Endothelial cell (in vitro differentiated cells): ENCODE measurements at regions not wholly inside any gene's neighbourhood (a gene's known extent, or its start where the extent isn't known, plus 50 kb on each side); places are given as distances from the start of the nearest gene placed in this dataset.

Experiments
- DNase-seq: peaks from one replicate; pipeline ENCODE4 v3.0.0; 2021; ENCODE audit warnings: low spot score
- H3K27ac Mint-ChIP-seq: one replicate; pipeline ENCODE4 v1.8.0; 2021; ENCODE audit warnings: mixed read lengths, inconsistent platforms; ENCODE audit not compliant: unreplicated experiment
- H3K27me3 Mint-ChIP-seq: one replicate; pipeline ENCODE4 v1.8.0; 2021; ENCODE audit warnings: mild to moderate bottlenecking, moderate library complexity, mixed read lengths, inconsistent platforms; ENCODE audit not compliant: unreplicated experiment
- H3K36me3 Mint-ChIP-seq: one replicate; pipeline ENCODE4 v1.8.0; 2021; ENCODE audit warnings: mild to moderate bottlenecking, low read depth, mixed read lengths, inconsistent platforms; ENCODE audit not compliant: unreplicated experiment
- H3K4me1 Mint-ChIP-seq: one replicate; pipeline ENCODE4 v1.8.0; 2021; ENCODE audit warnings: mild to moderate bottlenecking, mixed read lengths, inconsistent platforms; ENCODE audit not compliant: unreplicated experiment
- H3K4me3 Mint-ChIP-seq: one replicate; pipeline ENCODE4 v1.8.0; 2021; ENCODE audit warnings: mild to moderate bottlenecking, mixed read lengths, inconsistent platforms; ENCODE audit not compliant: unreplicated experiment
- H3K9me3 Mint-ChIP-seq: one replicate; pipeline ENCODE4 v1.8.0; 2021; ENCODE audit warnings: mixed read lengths, inconsistent platforms; ENCODE audit not compliant: unreplicated experiment
- CTCF ChIP-seq: fragments of 200-600 bp; sonication (generic); IDR thresholded peaks from one replicate; pipeline ENCODE4 v1.5.0; 2021; ENCODE audit warnings: antibody characterized with exemption; ENCODE audit not compliant: unreplicated experiment

GRCh38 chr16:7051591-7052349, 280.9 kb upstream of the RBFOX1 start:
- H3K27me3 Mint-ChIP-seq, result no peaks in the 10 kb centered on the region
- H3K4me3 Mint-ChIP-seq, result no peak overlapping the region
- DNase-seq, result no peak
- H3K36me3 Mint-ChIP-seq, result no peaks in the 10 kb centered on the region
- H3K4me1 Mint-ChIP-seq, result no peaks in the 10 kb centered on the region
- H3K9me3 Mint-ChIP-seq, result peaks cover 32% of the 10 kb centered on the region
- TF ChIP-seq CTCF, result no peak
- no peak overlapping the region for H3K27ac Mint-ChIP-seq

GRCh38 chr16:7044331-7044730, 288.3 kb upstream of the RBFOX1 start:
- TF ChIP-seq CTCF, result no peak
- no peak overlapping the region for H3K4me3 Mint-ChIP-seq
- H3K27me3 Mint-ChIP-seq, result peaks cover 2% of the 10 kb centered on the region
- H3K27ac Mint-ChIP-seq, result no peak overlapping the region
- DNase-seq, result no peak
- H3K4me1 Mint-ChIP-seq, result no peaks in the 10 kb centered on the region
- peaks cover 28% of the 10 kb centered on the region for H3K9me3 Mint-ChIP-seq
- peaks cover 4% of the 10 kb centered on the region for H3K36me3 Mint-ChIP-seq

GRCh38 chr16:7038475-7038874, 294.2 kb upstream of the RBFOX1 start:
- Mint-ChIP-seq H3K9me3 (peaks cover 27% of the 10 kb centered on the region), H3K4me3 (no peak overlapping the region), H3K27me3 (peaks cover 2% of the 10 kb centered on the region), H3K27ac (no peak overlapping the region), H3K4me1 (no peaks in the 10 kb centered on the region), H3K36me3 (peaks cover 7% of the 10 kb centered on the region)
- TF ChIP-seq CTCF, result no peak
- DNase-seq, result no peak

- H3K4me3 Mint-ChIP-seq, result no peak overlapping the region
- no peaks in the 10 kb centered on the region for H3K4me1 Mint-ChIP-seq
- H3K27ac Mint-ChIP-seq, result no peak overlapping the region
- no peak for TF ChIP-seq CTCF
- DNase-seq, result no peak
- peaks cover 4% of the 10 kb centered on the region for H3K36me3 Mint-ChIP-seq
- H3K9me3 Mint-ChIP-seq, result peaks cover 25% of the 10 kb centered on the region
- H3K27me3 Mint-ChIP-seq, result peaks cover 3% of the 10 kb centered on the region
Measured at GRCh38 chr16:7037495-7037894, 295.1 kb upstream of the RBFOX1 start.

GRCh38 chr16:7031031-7031430, 301.6 kb upstream of the RBFOX1 start:
- no peak for DNase-seq
- no peak overlapping the region for H3K4me3 Mint-ChIP-seq
- no peak for TF ChIP-seq CTCF
- peaks cover 5% of the 10 kb centered on the region for H3K27me3 Mint-ChIP-seq
- peaks cover 26% of the 10 kb centered on the region for H3K9me3 Mint-ChIP-seq
- H3K27ac Mint-ChIP-seq, result no peak overlapping the region
- H3K4me1 Mint-ChIP-seq, result no peaks in the 10 kb centered on the region
- peaks cover 9% of the 10 kb centered on the region for H3K36me3 Mint-ChIP-seq
